Suprapubic skin (tissue), 4 donors: ENCODE measurements at regions not wholly inside any gene's neighbourhood (a gene's known extent, or its start where the extent isn't known, plus 50 kb on each side); places are given as distances from the start of the nearest gene placed in this dataset.

Experiments used
- DNase-seq, 2 donors: peaks; one replicate each; pipeline ENCODE4 v3.0.0-alpha.2; 2019; ENCODE audit warnings: low spot score in 2 of 2
- H3K27ac ChIP-seq: fragments of 200-600 bp; sonication (generic); one replicate; pipeline ENCODE4 v1.5.1; 2019
- H3K27me3 ChIP-seq: fragments of 200-600 bp; sonication (generic); one replicate; pipeline ENCODE4 v1.5.1; 2019
- H3K36me3 ChIP-seq: fragments of 200-600 bp; sonication (generic); one replicate; pipeline ENCODE4 v1.5.1; 2019
- H3K4me1 ChIP-seq: fragments of 200-600 bp; sonication (generic); one replicate; pipeline ENCODE4 v1.5.1; 2019
- H3K4me3 ChIP-seq: fragments of 200-600 bp; sonication (generic); one replicate; pipeline ENCODE4 v1.5.1; 2019; ENCODE audit warnings: mild to moderate bottlenecking
- H3K9me3 ChIP-seq: fragments of 200-600 bp; sonication (generic); one replicate; pipeline ENCODE4 v1.5.1; 2019
- CTCF ChIP-seq, 2 donors: fragments of 200-600 bp in 1 of 2; fragments of 450-650 bp in 1 of 2; sonication (generic) in 1 of 2; IDR thresholded peaks; one replicate each; pipeline ENCODE4 v1.5.1; 2016 to 2019; ENCODE audit warnings: antibody characterized with exemption in 2 of 2, mild to moderate bottlenecking in 1 of 2, moderate library complexity in 1 of 2
- EP300 ChIP-seq: sonication (generic); formaldehyde crosslinking; IDR thresholded peaks from one replicate; pipeline ENCODE4 v1.6.1; 2017; ENCODE audit warnings: antibody characterized with exemption
- POLR2A ChIP-seq, 2 donors: fragments of 450-650 bp; IDR thresholded peaks; one replicate each; pipeline ENCODE4 v1.6.1; 2017; ENCODE audit warnings: antibody characterized with exemption in 2 of 2, mild to moderate bottlenecking in 2 of 2, moderate library complexity in 2 of 2
- POLR2AphosphoS5 ChIP-seq, 3 donors: sonication (generic); formaldehyde crosslinking; IDR thresholded peaks; one replicate each; pipeline ENCODE4 v1.6.1; 2017; ENCODE audit warnings: antibody characterized with exemption in 3 of 3
- WGBS: methylation state at CpG from one replicate; pipeline ENCODE4 v1.1.5; 2018; 5-methylcytosine and 5-hydroxymethylcytosine counted together

GRCh38 chr1:229001467-229002011 is 266.3 kb downstream of the RHOU start:
- Histone ChIP-seq H3K4me3 (no peak overlapping the region), H3K27ac (no peak overlapping the region), H3K36me3 (no peaks in the 10 kb centered on the region), H3K4me1 (no peaks in the 10 kb centered on the region), H3K9me3 (no peaks in the 10 kb centered on the region), H3K27me3 (no peaks in the 10 kb centered on the region)
- no peak for TF ChIP-seq CTCF (IDR thresholded peaks at IDR 0.05)
- TF ChIP-seq POLR2A (IDR thresholded peaks at IDR 0.05) = no peak
- no peak for TF ChIP-seq EP300
- no peak for TF ChIP-seq POLR2AphosphoS5 (IDR thresholded peaks at IDR 0.05)
- DNase-seq = no peak
- 77% methylated on average over 1 of the region's 1 CpG for WGBS

GRCh38 chr1:229002037-229002436 is 266.8 kb downstream of the RHOU start:
- TF ChIP-seq POLR2AphosphoS5 (IDR thresholded peaks at IDR 0.05) (no peak), EP300 (no peak)
- Histone ChIP-seq H3K27ac (no peak overlapping the region), H3K9me3 (no peaks in the 10 kb centered on the region), H3K4me3 (no peak overlapping the region), H3K27me3 (no peaks in the 10 kb centered on the region), H3K36me3 (no peaks in the 10 kb centered on the region), H3K4me1 (no peaks in the 10 kb centered on the region)
- no peak for DNase-seq
- WGBS = 94% methylated on average over 3 of the region's 3 CpGs

- Histone ChIP-seq H3K4me1 (no peaks in the 10 kb centered on the region), H3K9me3 (no peaks in the 10 kb centered on the region), H3K27me3 (no peaks in the 10 kb centered on the region), H3K36me3 (no peaks in the 10 kb centered on the region), H3K4me3 (no peak overlapping the region), H3K27ac (no peak overlapping the region)
- no peak for DNase-seq
- WGBS = 97% methylated on average over 4 of the region's 4 CpGs
- TF ChIP-seq EP300 (no peak), POLR2A (IDR thresholded peaks at IDR 0.05) (no peak), POLR2AphosphoS5 (IDR thresholded peaks at IDR 0.05) (no peak), CTCF (IDR thresholded peaks at IDR 0.05) (no peak)
Observed at GRCh38 chr1:229002451-229002960, 267.2 kb downstream of the RHOU start.

GRCh38 chr1:229003233-229004031 is 267.5 kb upstream of the RAB4A start:
- DNase-seq = no peak
- Histone ChIP-seq H3K4me3 (no peak overlapping the region), H3K9me3 (no peaks in the 10 kb centered on the region), H3K27me3 (no peaks in the 10 kb centered on the region), H3K36me3 (no peaks in the 10 kb centered on the region), H3K27ac (no peak overlapping the region), H3K4me1 (no peaks in the 10 kb centered on the region)
- TF ChIP-seq CTCF (IDR thresholded peaks at IDR 0.05) = no peak
- TF ChIP-seq EP300 = no peak
- no peak for TF ChIP-seq POLR2AphosphoS5 (IDR thresholded peaks at IDR 0.05)
- TF ChIP-seq POLR2A (IDR thresholded peaks at IDR 0.05) = no peak
- whole genome bisulfite sequencing = 69% methylated on average over 14 of the region's 17 CpGs

GRCh38 chr1:229004066-229004833 is 266.7 kb upstream of the RAB4A start:
- Histone ChIP-seq H3K9me3 (no peaks in the 10 kb centered on the region), H3K4me3 (no peak overlapping the region), H3K36me3 (no peaks in the 10 kb centered on the region), H3K27me3 (no peaks in the 10 kb centered on the region), H3K27ac (no peak overlapping the region), H3K4me1 (no peaks in the 10 kb centered on the region)
- DNase-seq = no peak
- TF ChIP-seq POLR2A (IDR thresholded peaks at IDR 0.05) (no peak), CTCF (IDR thresholded peaks at IDR 0.05) (no peak), EP300 (no peak), POLR2AphosphoS5 (IDR thresholded peaks at IDR 0.05) (no peak)
- 91% methylated on average over 14 of the region's 14 CpGs for WGBS
